GM12891 (cell line): ENCODE measurements at regions not wholly inside any gene's neighbourhood (a gene's known extent, or its start where the extent isn't known, plus 50 kb on each side); places are given as distances from the start of the nearest gene placed in this dataset.

Experiments
- PAX5 ChIP-seq: IDR thresholded peaks from 2 replicates; pipeline ENCODE4 v1.6.1; 2011; ENCODE audit warnings: low read length, moderate library complexity, mild to moderate bottlenecking; ENCODE audit not compliant: insufficient read depth, severe bottlenecking
- POLR2A ChIP-seq: IDR thresholded peaks from 2 replicates; pipeline ENCODE4 v1.6.1; 2011; ENCODE audit warnings: low read depth, low read length, control low read depth
- POLR2AphosphoS5 ChIP-seq: IDR thresholded peaks from 2 replicates; pipeline ENCODE4 v1.6.1; 2011; ENCODE audit warnings: low read depth, low read length, control low read depth
- POU2F2 ChIP-seq: IDR thresholded peaks from 2 replicates; pipeline ENCODE4 v1.6.1; 2011; ENCODE audit warnings: low read depth, mild to moderate bottlenecking, control low read depth, low read length, moderate library complexity
- TAF1 ChIP-seq: IDR thresholded peaks from 2 replicates; pipeline ENCODE4 v1.6.1; 2011; ENCODE audit warnings: low read depth, low read length, control low read depth

- TF ChIP-seq PAX5 (no peak), TAF1 (no peak), POLR2A (no peak), POLR2AphosphoS5 (no peak), POU2F2 (no peak)
These were observed 289.1 kb upstream of the SORL1-AS1 start for GRCh38 chr11:121741761-121742361.
